Hepatocyte (in vitro differentiated cells): ENCODE measurements at regions not wholly inside any gene's neighbourhood (a gene's known extent, or its start where the extent isn't known, plus 50 kb on each side); places are given as distances from the start of the nearest gene placed in this dataset.

Experiments used
- EZH2 ChIP-seq: fragments of 200-600 bp; sonication (generic); IDR thresholded peaks from 2 replicates; pipeline ENCODE4 v1.6.1; 2016; ENCODE audit warnings: antibody characterized with exemption, mild to moderate bottlenecking, borderline replicate concordance
- TF ChIP-seq, protein P1 (sequence below): fragments of 200-600 bp; sonication (generic); IDR thresholded peaks from 2 replicates; pipeline ENCODE4 v1.5.1; 2016; ENCODE audit warnings: antibody characterized with exemption, mild to moderate bottlenecking; ENCODE audit not compliant: poor library complexity

DNA sequence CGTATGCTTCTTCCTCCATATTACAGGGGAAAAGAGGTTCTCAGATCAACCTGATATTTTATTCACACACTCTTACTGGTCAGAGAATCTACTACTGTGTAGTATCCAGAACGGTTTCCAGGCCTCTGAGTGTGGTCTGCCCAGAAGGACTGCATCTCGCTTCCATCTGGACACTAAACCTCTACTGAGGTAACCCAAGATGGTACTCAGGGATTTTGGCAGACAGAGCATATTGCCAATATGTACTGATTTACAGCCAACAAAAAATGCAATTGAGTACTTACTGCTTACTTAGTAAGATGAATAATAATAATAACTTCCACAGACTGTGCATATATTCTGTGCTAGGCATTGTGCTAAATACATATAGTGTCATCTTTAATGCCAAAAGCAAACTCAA lies 55.8 kb downstream of the CYRIA start:
- TF ChIP-seq, protein P1, sequence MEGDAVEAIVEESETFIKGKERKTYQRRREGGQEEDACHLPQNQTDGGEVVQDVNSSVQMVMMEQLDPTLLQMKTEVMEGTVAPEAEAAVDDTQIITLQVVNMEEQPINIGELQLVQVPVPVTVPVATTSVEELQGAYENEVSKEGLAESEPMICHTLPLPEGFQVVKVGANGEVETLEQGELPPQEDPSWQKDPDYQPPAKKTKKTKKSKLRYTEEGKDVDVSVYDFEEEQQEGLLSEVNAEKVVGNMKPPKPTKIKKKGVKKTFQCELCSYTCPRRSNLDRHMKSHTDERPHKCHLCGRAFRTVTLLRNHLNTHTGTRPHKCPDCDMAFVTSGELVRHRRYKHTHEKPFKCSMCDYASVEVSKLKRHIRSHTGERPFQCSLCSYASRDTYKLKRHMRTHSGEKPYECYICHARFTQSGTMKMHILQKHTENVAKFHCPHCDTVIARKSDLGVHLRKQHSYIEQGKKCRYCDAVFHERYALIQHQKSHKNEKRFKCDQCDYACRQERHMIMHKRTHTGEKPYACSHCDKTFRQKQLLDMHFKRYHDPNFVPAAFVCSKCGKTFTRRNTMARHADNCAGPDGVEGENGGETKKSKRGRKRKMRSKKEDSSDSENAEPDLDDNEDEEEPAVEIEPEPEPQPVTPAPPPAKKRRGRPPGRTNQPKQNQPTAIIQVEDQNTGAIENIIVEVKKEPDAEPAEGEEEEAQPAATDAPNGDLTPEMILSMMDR = no peak
- no peak for TF ChIP-seq EZH2
